ENCODE measurements at regions not wholly inside any gene's neighbourhood (a gene's known extent, or its start where the extent isn't known, plus 50 kb on each side); places are given as distances from the start of the nearest gene placed in this dataset.

DNA sequence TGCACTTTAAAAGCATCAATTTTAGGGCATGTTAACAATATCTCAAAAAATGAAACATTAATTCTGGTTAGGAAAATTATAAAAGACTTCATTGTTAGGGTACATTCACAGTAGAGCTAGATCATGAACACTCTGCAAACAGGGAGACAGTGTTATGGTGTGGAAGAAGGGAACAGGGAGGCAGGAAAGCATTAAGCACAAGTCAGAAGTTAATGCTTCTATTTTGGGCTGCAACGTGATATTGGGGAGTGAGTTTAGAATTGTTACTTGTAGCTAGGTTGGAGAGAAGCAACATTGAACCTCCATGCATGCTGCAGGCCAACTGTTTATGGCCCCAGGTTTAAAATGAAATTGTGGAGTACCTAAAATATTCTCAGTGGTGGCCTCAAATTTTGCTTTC, 278.1 kb upstream of the NMUR2 start:
- 89% methylated on average over 1 of the region's 1 CpG; no CpG with 5 or more reads in 1 of the 2 experiments for WGBS, 2 experiments (ENCODE audit: extremely low coverage in 1 of 2, insufficient coverage in 1 of 2, insufficient read length in 1 of 2, insufficient replicate concordance in 2 of 2, low coverage in 1 of 2, low lambda C conversion rate in 2 of 2, missing lambda C conversion rate in 1 of 2)
- no peak overlapping the region for H3K18ac ChIP-seq (ENCODE audit: extremely low read depth, low read length)
- no peaks in the 10 kb centered on the region for H3K36me3 ChIP-seq (ENCODE audit: control insufficient read depth in 2 of 4, insufficient read depth in 4 of 4, low read length in 3 of 4)
- FAIRE-seq = no peak
- no peaks in the 10 kb centered on the region for H3K4me1 ChIP-seq (replicated peaks in 1 of 4; ENCODE audit: control insufficient read depth in 3 of 4, insufficient read depth in 4 of 4, low read length in 3 of 4)
- no peak for TF ChIP-seq TEAD4 (IDR thresholded peaks at IDR 0.05; ENCODE audit: low read depth, low read length)
- TF ChIP-seq GABPA (IDR thresholded peaks at IDR 0.05; ENCODE audit: borderline replicate concordance, insufficient read depth, low read length) = no peak
- no peak for TF ChIP-seq TAF1 (IDR thresholded peaks at IDR 0.05; ENCODE audit: low read depth, low read length)
- TF ChIP-seq CHD1 (IDR thresholded peaks at IDR 0.05; ENCODE audit: low read depth, low read length) = no peak
- TF ChIP-seq, protein P1, sequence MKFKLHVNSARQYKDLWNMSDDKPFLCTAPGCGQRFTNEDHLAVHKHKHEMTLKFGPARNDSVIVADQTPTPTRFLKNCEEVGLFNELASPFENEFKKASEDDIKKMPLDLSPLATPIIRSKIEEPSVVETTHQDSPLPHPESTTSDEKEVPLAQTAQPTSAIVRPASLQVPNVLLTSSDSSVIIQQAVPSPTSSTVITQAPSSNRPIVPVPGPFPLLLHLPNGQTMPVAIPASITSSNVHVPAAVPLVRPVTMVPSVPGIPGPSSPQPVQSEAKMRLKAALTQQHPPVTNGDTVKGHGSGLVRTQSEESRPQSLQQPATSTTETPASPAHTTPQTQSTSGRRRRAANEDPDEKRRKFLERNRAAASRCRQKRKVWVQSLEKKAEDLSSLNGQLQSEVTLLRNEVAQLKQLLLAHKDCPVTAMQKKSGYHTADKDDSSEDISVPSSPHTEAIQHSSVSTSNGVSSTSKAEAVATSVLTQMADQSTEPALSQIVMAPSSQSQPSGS (IDR thresholded peaks at IDR 0.05; ENCODE audit: low read length) = no peak
- TF ChIP-seq SP4 (IDR thresholded peaks at IDR 0.05; ENCODE audit: low read length) = no peak
- TF ChIP-seq BRCA1 (IDR thresholded peaks at IDR 0.05; ENCODE audit: low read depth, low read length) = no peak
- no peak for TF ChIP-seq ASH2L (IDR thresholded peaks at IDR 0.05; ENCODE audit: low read length)
- TF ChIP-seq JUN (IDR thresholded peaks at IDR 0.05; ENCODE audit: low read depth, low read length) = no peak
- TF ChIP-seq TAF7 (optimal IDR thresholded peaks at IDR 0.05; ENCODE audit: borderline replicate concordance, low read depth, low read length) = no peak
- TF ChIP-seq EGR1 (IDR thresholded peaks at IDR 0.05; ENCODE audit: borderline replicate concordance, low read depth, low read length) = no peak
- no peak for TF ChIP-seq CEBPB (IDR thresholded peaks at IDR 0.05; ENCODE audit: low read depth, low read length)
- no peak for TF ChIP-seq CREB1 (IDR thresholded peaks at IDR 0.05)
- TF ChIP-seq NANOG (IDR thresholded peaks at IDR 0.05; ENCODE audit: insufficient read depth, low read depth, low read length, poor library complexity, severe bottlenecking) = no peak
- peaks cover 14% of the 10 kb centered on the region in 2 experiments for H3K9me3 ChIP-seq (ENCODE audit: insufficient read depth in 2 of 2, low read depth in 1 of 2, low read length in 1 of 2)
- no peak overlapping the region for H3K27ac ChIP-seq (ENCODE audit: low read depth, low read length)
- H2AK5ac ChIP-seq (ENCODE audit: low read depth, low read length) = no peak overlapping the region
- H3K79me1 ChIP-seq (ENCODE audit: low read depth, low read length) = no peaks in the 10 kb centered on the region
- H2BK120ac ChIP-seq (replicated peaks; ENCODE audit: low read depth, low read length) = no peak overlapping the region
- no peaks in the 10 kb centered on the region for H3K23me2 ChIP-seq (ENCODE audit: low read depth, low read length)
- H2BK15ac ChIP-seq (ENCODE audit: low read length) = no peak overlapping the region
- H3K56ac ChIP-seq (replicated peaks; ENCODE audit: insufficient read length, low read depth, low read length) = no peak overlapping the region
- no peak overlapping the region for H2BK12ac ChIP-seq (ENCODE audit: low read depth, low read length)
- H3K4ac ChIP-seq (replicated peaks; ENCODE audit: insufficient read length, low read depth, low read length) = no peak overlapping the region
- ChIA-PET CTCF (ENCODE audit: partially characterized antibody) (interaction anchor here (1.2 kb wide), 1 partner anchor 41 kb away, joined by 5 read pairs; no protein-coding TSS in a partner anchor), POLR2A (ENCODE audit: partially characterized antibody) (no interaction called here)
- no peak overlapping the region for H4K91ac ChIP-seq (replicated peaks; ENCODE audit: insufficient read length, low read length)
- no peak overlapping the region for H2AFZ ChIP-seq (ENCODE audit: low read length)
- no peak overlapping the region for H3K4me2 ChIP-seq (ENCODE audit: insufficient read depth in 1 of 2, low read depth in 2 of 2, low read length in 2 of 2)
- H3K4me3 ChIP-seq (ENCODE audit: extremely low read depth in 1 of 4, insufficient read depth in 2 of 4, low read depth in 3 of 4, low read length in 4 of 4) = no peak overlapping the region
- H3K9ac ChIP-seq (replicated peaks in 1 of 4; ENCODE audit: extremely low read depth in 1 of 4, low read depth in 3 of 4, low read length in 3 of 4) = no peak overlapping the region
- no peak overlapping the region for H3K14ac ChIP-seq (ENCODE audit: insufficient read length)
- no peaks in the 10 kb centered on the region for H4K20me1 ChIP-seq (replicated peaks in 1 of 2; ENCODE audit: control insufficient read depth in 1 of 2, insufficient read depth in 2 of 2, low read length in 2 of 2)
- H3K79me2 ChIP-seq (ENCODE audit: control insufficient read depth in 1 of 2, insufficient read depth in 2 of 2, low read length in 2 of 2) = no peaks in the 10 kb centered on the region
- H4K8ac ChIP-seq (ENCODE audit: extremely low read depth, insufficient read depth, low read length) = no peak overlapping the region
- no peak for DNase-seq (ENCODE audit: low read depth in 1 of 2, low spot score in 2 of 2)
- H2BK5ac ChIP-seq (ENCODE audit: low read depth, low read length) = no peak overlapping the region
- H3K27me3 ChIP-seq (replicated peaks in 1 of 4; ENCODE audit: control insufficient read depth in 3 of 4, extremely low read depth in 1 of 4, insufficient read depth in 3 of 4, low read length in 3 of 4) = no peaks in the 10 kb centered on the region
- no peak overlapping the region for H4K5ac ChIP-seq (ENCODE audit: insufficient read length, low read depth, low read length)
- H2BK20ac ChIP-seq (ENCODE audit: low read length) = no peak overlapping the region
- no peak overlapping the region for H3K23ac ChIP-seq (ENCODE audit: insufficient read length)
